Astrocyte of the cerebellum (primary cell): ENCODE measurements at regions not wholly inside any gene's neighbourhood (a gene's known extent, or its start where the extent isn't known, plus 50 kb on each side); places are given as distances from the start of the nearest gene placed in this dataset.

Experiments
- DNase-seq: peaks from one replicate; pipeline ENCODE4 v3.0.0-alpha.2; 2011; ENCODE audit warnings: low read depth
- H3K4me3 ChIP-seq: 2 replicates; pipeline ENCODE4 v1.5.1; 2011; ENCODE audit warnings: mild to moderate bottlenecking, low read depth, low read length, moderate library complexity
- in situ Hi-C: cut with HindIII; loops from 2 replicates; pipeline ENCODE4 v1.10.0; 2017; ENCODE audit warnings: low sequenced_read_pairs
- TF ChIP-seq, protein P1 (sequence below): IDR thresholded peaks from 2 replicates; pipeline ENCODE4 v1.5.1; 2012; ENCODE audit warnings: low read length, low read depth, moderate library complexity, mild to moderate bottlenecking; ENCODE audit errors: missing control alignments

DNA sequence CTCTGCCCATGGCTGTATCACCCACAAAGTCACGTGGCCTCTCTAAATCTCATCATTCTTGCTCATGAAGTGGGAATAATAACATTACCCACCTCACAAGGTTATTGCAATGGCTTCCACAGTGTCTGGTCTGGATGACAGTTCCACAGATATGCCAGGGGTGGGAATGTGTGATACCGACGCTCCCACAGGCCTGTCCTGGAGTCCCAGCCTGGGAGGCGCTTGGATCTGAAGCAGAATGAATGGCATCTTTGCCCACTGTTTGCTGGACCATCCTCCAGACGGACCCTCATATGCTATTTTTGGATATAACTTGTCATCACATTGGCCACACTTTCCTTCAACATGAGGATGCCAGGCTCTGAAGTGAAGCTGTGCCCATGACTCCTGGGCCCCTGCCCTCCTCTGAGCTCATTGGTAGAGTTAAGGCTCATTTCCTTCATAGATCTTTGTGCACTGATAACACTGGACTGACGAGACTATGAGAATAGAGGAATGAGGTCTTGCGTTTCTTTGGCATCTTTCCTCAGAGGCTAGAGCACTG, 279.8 kb upstream of the ZNF32 start:
- no peak overlapping the region for H3K4me3 ChIP-seq
- in situ Hi-C loops, result no loop called here
- DNase-seq, result no peak
- TF ChIP-seq, protein P1, sequence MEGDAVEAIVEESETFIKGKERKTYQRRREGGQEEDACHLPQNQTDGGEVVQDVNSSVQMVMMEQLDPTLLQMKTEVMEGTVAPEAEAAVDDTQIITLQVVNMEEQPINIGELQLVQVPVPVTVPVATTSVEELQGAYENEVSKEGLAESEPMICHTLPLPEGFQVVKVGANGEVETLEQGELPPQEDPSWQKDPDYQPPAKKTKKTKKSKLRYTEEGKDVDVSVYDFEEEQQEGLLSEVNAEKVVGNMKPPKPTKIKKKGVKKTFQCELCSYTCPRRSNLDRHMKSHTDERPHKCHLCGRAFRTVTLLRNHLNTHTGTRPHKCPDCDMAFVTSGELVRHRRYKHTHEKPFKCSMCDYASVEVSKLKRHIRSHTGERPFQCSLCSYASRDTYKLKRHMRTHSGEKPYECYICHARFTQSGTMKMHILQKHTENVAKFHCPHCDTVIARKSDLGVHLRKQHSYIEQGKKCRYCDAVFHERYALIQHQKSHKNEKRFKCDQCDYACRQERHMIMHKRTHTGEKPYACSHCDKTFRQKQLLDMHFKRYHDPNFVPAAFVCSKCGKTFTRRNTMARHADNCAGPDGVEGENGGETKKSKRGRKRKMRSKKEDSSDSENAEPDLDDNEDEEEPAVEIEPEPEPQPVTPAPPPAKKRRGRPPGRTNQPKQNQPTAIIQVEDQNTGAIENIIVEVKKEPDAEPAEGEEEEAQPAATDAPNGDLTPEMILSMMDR, result no peak

DNA sequence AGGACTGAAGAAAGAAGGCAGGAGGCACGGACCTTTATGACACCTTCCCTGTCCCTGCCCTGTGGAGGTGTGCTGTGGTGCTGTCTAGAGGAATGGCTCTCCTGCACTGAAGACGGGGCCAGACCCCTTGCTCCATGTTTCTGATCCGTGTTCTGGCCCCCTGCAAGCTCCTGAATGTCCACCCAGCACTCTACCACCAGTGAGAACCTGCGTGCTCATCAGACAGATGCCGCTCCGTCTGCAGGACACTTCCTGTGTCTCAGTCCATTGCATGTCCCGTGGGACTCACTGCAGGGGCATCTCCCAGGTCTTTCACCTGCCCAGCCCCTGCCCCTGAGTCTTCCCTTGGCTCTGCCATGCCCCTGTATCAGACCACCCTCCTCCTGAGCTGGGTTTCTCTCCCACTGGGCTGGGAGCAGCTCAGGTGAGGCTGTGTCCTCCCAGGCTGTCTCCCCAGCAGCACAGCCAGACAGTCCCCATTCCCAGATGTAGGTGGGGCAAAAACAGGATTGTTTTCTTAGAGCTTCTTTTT, 278.3 kb upstream of the ZNF32 start:
- in situ Hi-C loops, result no loop called here
- TF ChIP-seq, protein P1, result no peak
- H3K4me3 ChIP-seq, result no peak overlapping the region
- DNase-seq, result no peak

DNA sequence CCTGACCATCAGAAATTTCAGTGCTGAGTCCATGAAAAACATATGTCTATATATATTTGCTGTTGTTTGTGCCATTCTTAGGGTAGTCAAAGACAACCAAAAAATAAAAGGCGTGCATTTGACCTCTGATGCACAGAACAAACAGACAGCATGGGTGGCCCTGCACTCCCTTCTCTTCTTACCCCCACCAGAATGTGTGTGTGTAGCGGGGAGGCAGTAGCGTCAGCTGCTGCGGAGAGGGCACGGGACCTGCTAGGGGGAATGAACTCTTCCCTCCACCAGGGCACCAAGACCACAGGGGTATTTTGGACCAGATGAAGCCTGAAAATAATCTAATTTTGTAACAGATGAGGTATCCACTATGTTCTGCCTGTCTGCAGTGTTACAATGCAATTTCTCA, 277.7 kb upstream of the ZNF32 start:
- no peak overlapping the region for H3K4me3 ChIP-seq
- DNase-seq, result no peak
- in situ Hi-C loops, result no loop called here
- TF ChIP-seq, protein P1, result no peak

GRCh38 chr10:43925793-43926192, 277.1 kb upstream of the ZNF32 start:
- TF ChIP-seq, protein P1, result no peak
- in situ Hi-C loops, result no loop called here
- no peak overlapping the region for H3K4me3 ChIP-seq
- DNase-seq, result no peak

DNA sequence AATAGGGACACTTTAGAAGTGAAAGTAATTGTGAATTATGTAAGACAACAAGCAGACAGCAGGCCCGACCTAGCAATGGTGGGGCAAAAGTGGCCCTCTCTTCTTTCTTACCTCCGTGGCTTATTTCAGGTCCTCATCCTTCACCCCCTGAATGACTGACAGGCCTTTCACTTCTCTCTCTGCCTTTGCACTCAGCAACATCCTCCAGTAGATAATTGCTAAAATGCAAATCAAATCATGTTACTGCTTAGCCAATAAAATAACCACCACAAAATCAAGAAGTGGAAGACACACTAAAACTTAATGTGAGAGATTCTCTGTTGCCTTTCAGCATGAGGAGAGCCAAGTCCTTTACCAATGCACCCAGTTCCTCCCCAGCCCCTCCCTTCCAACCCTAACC, 274.6 kb upstream of the ZNF32 start:
- in situ Hi-C loops, result no loop called here

DNA sequence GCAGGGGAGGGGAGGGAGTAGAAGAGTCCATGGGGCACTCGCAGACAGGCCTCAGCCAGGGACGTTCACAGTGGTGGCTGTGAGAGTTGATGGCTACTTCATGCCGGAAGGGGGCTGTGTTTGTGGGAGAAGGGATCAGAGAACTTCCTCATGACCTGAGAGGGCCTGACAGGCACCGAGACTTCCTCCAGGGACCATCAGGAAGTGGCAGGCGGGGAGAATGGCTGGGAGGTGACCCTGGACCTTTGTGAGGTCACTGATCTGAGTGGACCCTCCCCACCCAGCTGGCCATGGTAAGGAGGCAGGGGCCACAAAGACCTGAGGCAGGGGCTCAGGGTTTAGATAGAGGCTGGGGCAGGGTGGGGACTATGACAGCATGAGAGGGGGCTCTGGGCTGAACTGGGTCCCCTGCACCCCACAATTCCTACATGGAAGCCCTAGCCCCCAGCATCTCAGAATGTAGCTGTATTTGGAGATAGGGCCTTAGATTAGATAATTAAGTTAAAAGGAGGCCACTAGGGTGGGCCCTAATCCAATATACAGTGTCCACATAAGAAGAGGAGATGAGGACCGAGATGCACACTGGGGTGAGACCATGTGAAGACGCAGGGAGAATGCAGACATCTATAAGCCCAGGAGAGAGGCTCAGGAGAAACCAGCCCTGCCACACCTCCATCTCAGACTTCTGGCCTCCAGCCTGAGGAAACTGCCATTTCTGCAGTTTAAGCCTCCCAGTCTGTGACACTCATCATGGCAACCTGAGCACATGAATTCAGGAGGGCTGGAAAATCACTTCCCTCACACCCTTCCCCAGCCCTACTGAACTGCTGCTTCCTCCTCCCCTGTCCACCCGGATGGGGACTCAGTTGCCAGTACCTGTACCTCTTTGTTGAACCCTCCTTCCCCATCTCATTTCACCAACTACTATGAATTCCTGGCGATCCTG, 273.9 kb upstream of the ZNF32 start:
- DNase-seq, result no peak
- TF ChIP-seq, protein P1, result no peak
- in situ Hi-C loops, result no loop called here
- no peak overlapping the region for H3K4me3 ChIP-seq

More for the DNA sequence above, 274.6 kb upstream of the ZNF32 start:
- TF ChIP-seq, protein P1, result no peak
- H3K4me3 ChIP-seq, result no peak overlapping the region
- DNase-seq, result no peak
